ENCODE measurements at regions not wholly inside any gene's neighbourhood (a gene's known extent, or its start where the extent isn't known, plus 50 kb on each side); places are given as distances from the start of the nearest gene placed in this dataset.
"Not testable (repeated sequence)": the region's sequence is repeated elsewhere in the genome, so short reads cannot be mapped to it uniquely, and the experiment has no call there.

- no peak for DNase-seq (ENCODE audit: low read depth)
These were observed 1042.9 kb upstream of the ACVR2A start for GRCh38 chr2:146801886-146802285.

- DNase-seq (ENCODE audit: low read depth) = no peak
These were observed 1058.4 kb upstream of the ACVR2A start for GRCh38 chr2:146786396-146786795.

- no peak for DNase-seq (ENCODE audit: low read depth)
These were observed 1059.7 kb upstream of the ACVR2A start for GRCh38 chr2:146785101-146785500.

- DNase-seq (ENCODE audit: low read depth) = no peak
These were observed 1060.2 kb upstream of the ACVR2A start for GRCh38 chr2:146784602-146785001.

GRCh38 chr2:146777181-146777580 lies 1067.6 kb upstream of the ACVR2A start:
- DNase-seq (ENCODE audit: low read depth) = no peak

- DNase-seq (ENCODE audit: low read depth) = no peak
These were observed 1068.2 kb upstream of the ACVR2A start for GRCh38 chr2:146776596-146776995.

GRCh38 chr2:146771531-146771930 lies 1073.3 kb upstream of the ACVR2A start:
- DNase-seq (ENCODE audit: low read depth) = no peak

GRCh38 chr2:146764301-146764700 lies 1080.5 kb upstream of the ACVR2A start:
- DNase-seq (ENCODE audit: low read depth) = no peak

- DNase-seq (ENCODE audit: low read depth) = no peak
These were observed 1082.0 kb upstream of the ACVR2A start for GRCh38 chr2:146762786-146763185.

- DNase-seq (ENCODE audit: low read depth) = no peak
These were observed 1090.2 kb upstream of the ACVR2A start for GRCh38 chr2:146754606-146755005.

- no peak for DNase-seq (ENCODE audit: low read depth)
These were observed 1096.8 kb upstream of the ACVR2A start for GRCh38 chr2:146748046-146748445.

GRCh38 chr2:146741260-146741659 lies 1103.6 kb upstream of the ACVR2A start:
- DNase-seq (ENCODE audit: low read depth) = no peak

GRCh38 chr2:146734821-146735190 lies 1110.0 kb upstream of the ACVR2A start:
- no peak for DNase-seq (ENCODE audit: low read depth)

GRCh38 chr2:146734042-146734820 lies 1110.6 kb upstream of the ACVR2A start:
- peak; percentile 33 for DNase-seq (ENCODE audit: low read depth)

GRCh38 chr2:146730882-146731281 lies 1113.9 kb upstream of the ACVR2A start:
- DNase-seq (ENCODE audit: low read depth) = no peak

- DNase-seq (ENCODE audit: low read depth) = no peak
These were observed 1123.3 kb upstream of the ACVR2A start for GRCh38 chr2:146721486-146721885.

GRCh38 chr2:146720170-146720569 lies 1124.7 kb upstream of the ACVR2A start:
- no peak for DNase-seq (ENCODE audit: low read depth)

GRCh38 chr2:146716591-146716990 lies 1128.2 kb upstream of the ACVR2A start:
- no peak for DNase-seq (ENCODE audit: low read depth)

GRCh38 chr2:146709004-146709403 lies 1135.8 kb upstream of the ACVR2A start:
- DNase-seq (ENCODE audit: low read depth) = no peak

GRCh38 chr2:146701183-146701582 lies 1143.6 kb upstream of the ACVR2A start:
- no peak for DNase-seq (ENCODE audit: low read depth)

GRCh38 chr2:146697307-146697706 lies 1147.5 kb upstream of the ACVR2A start:
- no peak for DNase-seq (ENCODE audit: low read depth)

- not testable (repeated sequence) for DNase-seq (ENCODE audit: low read depth)
These were observed 1148.0 kb upstream of the ACVR2A start for GRCh38 chr2:146696787-146697186.

GRCh38 chr2:146681991-146682390 lies 1162.8 kb upstream of the ACVR2A start:
- DNase-seq (ENCODE audit: low read depth) = no peak

- DNase-seq (ENCODE audit: low read depth) = no peak
These were observed 1166.3 kb upstream of the ACVR2A start for GRCh38 chr2:146678516-146678915.
